Upper lobe of right lung (tissue), 1 donor: ENCODE measurements at regions not wholly inside any gene's neighbourhood (a gene's known extent, or its start where the extent isn't known, plus 50 kb on each side); places are given as distances from the start of the nearest gene placed in this dataset.

Source experiments
- ATAC-seq: fragments of 200-7000 bp; cut with Tn5 transposase; one replicate; pipeline ENCODE4 v1.9.1; 2020; ENCODE audit warnings: mild to moderate bottlenecking, moderate library complexity
- DNase-seq: peaks from one replicate; pipeline ENCODE4 v3.0.0-alpha.2; 2020
- H3K27ac ChIP-seq: fragments of 200-600 bp; one replicate; pipeline ENCODE4 v1.8.0; 2022
- H3K27me3 ChIP-seq: fragments of 200-600 bp; one replicate; pipeline ENCODE4 v1.8.0; 2022; ENCODE audit warnings: mild to moderate bottlenecking
- H3K36me3 ChIP-seq: fragments of 200-600 bp; one replicate; pipeline ENCODE4 v1.8.0; 2022
- H3K4me1 ChIP-seq: fragments of 200-600 bp; one replicate; pipeline ENCODE4 v1.8.0; 2022
- H3K4me3 ChIP-seq: fragments of 200-600 bp; one replicate; pipeline ENCODE4 v1.8.0; 2022; ENCODE audit warnings: mild to moderate bottlenecking
- H3K9me3 ChIP-seq: fragments of 200-600 bp; one replicate; pipeline ENCODE4 v1.8.0; 2022
- CTCF ChIP-seq: fragments of 200-600 bp; IDR thresholded peaks from one replicate; pipeline ENCODE4 v1.8.0; 2022; ENCODE audit warnings: antibody characterized with exemption
- intact Hi-C: fragments of 100-400 bp; cut with DNase I; formaldehyde crosslinking; loops from one replicate; pipeline ENCODE4 v1.11.0; 2022
- donor health status: DM: no; HTN: yes; CAD: no; lungs with severe emphysema.

DNA sequence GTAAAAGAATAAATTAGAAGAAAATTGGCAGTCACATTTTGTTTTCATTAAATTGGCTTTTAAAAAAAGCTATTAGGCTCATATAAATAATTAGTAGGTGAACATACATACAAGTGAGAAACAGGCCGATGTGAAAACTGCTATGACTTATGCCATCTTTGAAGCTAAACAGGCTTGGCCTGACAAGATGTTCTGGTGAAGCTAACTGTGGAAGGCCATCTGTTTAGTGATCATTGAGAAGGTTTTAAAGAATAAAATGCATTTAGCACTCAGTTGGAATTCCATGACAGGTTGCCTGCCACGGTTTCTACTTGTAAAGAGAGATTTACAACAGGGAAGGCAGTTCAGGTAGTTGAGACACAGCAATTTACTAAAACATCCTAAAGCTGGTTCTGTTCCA lies 264.0 kb upstream of the AGTR1 start:
- DNase-seq, result no peak

DNA sequence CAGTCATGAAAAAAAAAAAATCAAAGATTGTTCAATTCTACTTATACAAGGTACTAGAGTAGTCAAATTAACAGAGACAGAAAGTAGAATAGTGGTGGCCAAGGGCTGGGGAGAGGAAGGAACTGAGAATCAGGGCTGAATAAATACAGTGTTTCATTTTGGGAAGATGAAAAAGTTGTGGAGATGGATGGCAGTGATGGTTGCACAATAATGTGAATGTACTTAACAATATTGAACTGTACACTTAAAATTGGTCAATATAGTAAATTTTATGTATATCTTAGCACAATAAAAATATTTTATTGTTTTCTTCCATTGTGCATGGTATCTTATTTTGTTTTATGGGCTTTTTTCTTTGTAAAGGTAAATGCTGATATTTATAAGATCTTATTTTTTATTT lies 262.2 kb upstream of the AGTR1 start:
- Histone ChIP-seq H3K36me3 (no peaks in the 10 kb centered on the region), H3K4me3 (no peak overlapping the region), H3K4me1 (no peaks in the 10 kb centered on the region), H3K27me3 (no peaks in the 10 kb centered on the region), H3K27ac (no peak overlapping the region), H3K9me3 (no peaks in the 10 kb centered on the region)
- no peak for ATAC-seq
- intact Hi-C loops, result no loop called here
- no peak for DNase-seq
- no peak for TF ChIP-seq CTCF

More for the DNA sequence above, 264.0 kb upstream of the AGTR1 start:
- no peaks in the 10 kb centered on the region for H3K27me3 ChIP-seq
- H3K36me3 ChIP-seq, result no peaks in the 10 kb centered on the region
- TF ChIP-seq CTCF, result no peak
- no peak for ATAC-seq
- H3K4me3 ChIP-seq, result no peak overlapping the region
- H3K4me1 ChIP-seq, result no peaks in the 10 kb centered on the region
- intact Hi-C loops, result no loop called here
- H3K9me3 ChIP-seq, result no peaks in the 10 kb centered on the region
- H3K27ac ChIP-seq, result no peak overlapping the region

- TF ChIP-seq CTCF, result no peak
- no peak overlapping the region for H3K27ac ChIP-seq
- no peak for DNase-seq
- no peak for ATAC-seq
- H3K4me3 ChIP-seq, result no peak overlapping the region
- intact Hi-C loops, result no loop called here
- no peaks in the 10 kb centered on the region for H3K4me1 ChIP-seq
- H3K9me3 ChIP-seq, result no peaks in the 10 kb centered on the region
- H3K36me3 ChIP-seq, result no peaks in the 10 kb centered on the region
- no peaks in the 10 kb centered on the region for H3K27me3 ChIP-seq
Observed at GRCh38 chr3:148439254-148439822, 258.4 kb upstream of the AGTR1 start.

DNA sequence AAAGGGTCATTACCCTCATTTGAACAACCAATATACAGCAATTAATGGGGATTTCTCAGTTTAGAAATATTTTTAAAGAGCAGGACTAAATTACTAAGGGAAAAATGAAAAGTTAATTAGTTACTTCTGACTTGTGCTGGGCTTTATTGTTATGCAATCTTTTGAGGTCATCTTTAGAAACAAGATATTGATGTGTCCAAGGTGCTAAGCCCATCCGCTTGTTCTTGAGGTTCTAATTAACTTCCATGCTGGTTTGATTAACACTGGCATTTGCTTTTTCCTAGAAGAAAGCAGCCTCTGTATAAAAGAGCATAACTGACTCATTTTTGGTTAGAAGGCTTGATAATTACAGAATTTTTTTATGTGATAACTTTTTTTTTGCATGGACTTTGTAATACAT lies 256.5 kb upstream of the AGTR1 start:
- Histone ChIP-seq H3K9me3 (no peaks in the 10 kb centered on the region), H3K36me3 (no peaks in the 10 kb centered on the region), H3K27ac (no peak overlapping the region), H3K4me3 (no peak overlapping the region), H3K4me1 (no peaks in the 10 kb centered on the region), H3K27me3 (no peaks in the 10 kb centered on the region)
- no peak for TF ChIP-seq CTCF
- intact Hi-C loops, result no loop called here
- DNase-seq (no peak), ATAC-seq (no peak)

- TF ChIP-seq CTCF, result no peak
- no peak for ATAC-seq
Observed at GRCh38 chr3:148450819-148451218, 246.9 kb upstream of the AGTR1 start.

GRCh38 chr3:148451969-148452368 lies 245.7 kb upstream of the AGTR1 start:
- Histone ChIP-seq H3K4me3 (no peak overlapping the region), H3K27ac (no peak overlapping the region), H3K9me3 (no peaks in the 10 kb centered on the region), H3K4me1 (no peaks in the 10 kb centered on the region), H3K36me3 (no peaks in the 10 kb centered on the region), H3K27me3 (no peaks in the 10 kb centered on the region)
- no peak for TF ChIP-seq CTCF
- DNase-seq (no peak), ATAC-seq (no peak)
- intact Hi-C loops, result no loop called here

More at GRCh38 chr3:148450819-148451218, 246.9 kb upstream of the AGTR1 start:
- H3K36me3 ChIP-seq, result no peaks in the 10 kb centered on the region
- no peak overlapping the region for H3K4me3 ChIP-seq
- no peak overlapping the region for H3K27ac ChIP-seq
- H3K9me3 ChIP-seq, result no peaks in the 10 kb centered on the region
- no peaks in the 10 kb centered on the region for H3K27me3 ChIP-seq
- no peak for DNase-seq
- intact Hi-C loops, result no loop called here
- no peaks in the 10 kb centered on the region for H3K4me1 ChIP-seq
